ENCODE measurements at regions not wholly inside any gene's neighbourhood (a gene's known extent, or its start where the extent isn't known, plus 50 kb on each side); places are given as distances from the start of the nearest gene placed in this dataset.

GRCh38 chr16:73877150-73877549 lies 419.5 kb upstream of the PSMD7 start:
- Histone ChIP-seq H3K27me3 (no peaks in the 10 kb centered on the region), H3K36me3 (no peaks in the 10 kb centered on the region), H3K4me3 (no peak overlapping the region), H3K27ac (no peak overlapping the region), H3K4me1 (no peaks in the 10 kb centered on the region), H3K9me3 (no peaks in the 10 kb centered on the region)
- TF ChIP-seq CTCF (IDR thresholded peaks at IDR 0.05) (no peak), POLR2A (IDR thresholded peaks at IDR 0.05) (no peak)
- DNase-seq = no peak

- no peak for DNase-seq
- Histone ChIP-seq H3K27ac (no peak overlapping the region), H3K4me1 (no peaks in the 10 kb centered on the region), H3K9me3 (no peaks in the 10 kb centered on the region), H3K36me3 (no peaks in the 10 kb centered on the region), H3K4me3 (no peak overlapping the region), H3K27me3 (no peaks in the 10 kb centered on the region)
- TF ChIP-seq POLR2A (IDR thresholded peaks at IDR 0.05) (no peak), CTCF (IDR thresholded peaks at IDR 0.05) (no peak)
Measured at GRCh38 chr16:73875996-73876690, 420.5 kb upstream of the PSMD7 start.

GRCh38 chr16:73874324-73874723 lies 422.3 kb upstream of the PSMD7 start:
- H3K36me3 ChIP-seq = no peaks in the 10 kb centered on the region
- H3K27me3 ChIP-seq = no peaks in the 10 kb centered on the region
- H3K4me1 ChIP-seq = no peaks in the 10 kb centered on the region
- H3K27ac ChIP-seq = no peak overlapping the region
- no peak overlapping the region for H3K4me3 ChIP-seq
- no peaks in the 10 kb centered on the region for H3K9me3 ChIP-seq
- DNase-seq = no peak
- TF ChIP-seq POLR2A (IDR thresholded peaks at IDR 0.05) (no peak), CTCF (IDR thresholded peaks at IDR 0.05) (no peak)

- Histone ChIP-seq H3K9me3 (no peaks in the 10 kb centered on the region), H3K36me3 (no peaks in the 10 kb centered on the region), H3K27me3 (no peaks in the 10 kb centered on the region), H3K4me3 (no peak overlapping the region), H3K27ac (no peak overlapping the region), H3K4me1 (no peaks in the 10 kb centered on the region)
- no peak for DNase-seq
- TF ChIP-seq POLR2A (IDR thresholded peaks at IDR 0.05) = no peak
- no peak for TF ChIP-seq CTCF (IDR thresholded peaks at IDR 0.05)
Measured at GRCh38 chr16:73873643-73874042, 423.0 kb upstream of the PSMD7 start.

- no peaks in the 10 kb centered on the region for H3K36me3 ChIP-seq
- H3K9me3 ChIP-seq = no peaks in the 10 kb centered on the region
- TF ChIP-seq CTCF (IDR thresholded peaks at IDR 0.05) = no peak
- no peaks in the 10 kb centered on the region for H3K4me1 ChIP-seq
- H3K27ac ChIP-seq = no peak overlapping the region
- H3K4me3 ChIP-seq = no peak overlapping the region
- no peak for DNase-seq
- H3K27me3 ChIP-seq = no peaks in the 10 kb centered on the region
Measured at GRCh38 chr16:73872856-73873255, 423.8 kb upstream of the PSMD7 start.
